Stimulated activated CD4-positive, alpha-beta T cell treated with anti-CD3 and anti-CD28 coated beads, Interleukin-4, amount 100 ng/mL, for 48 hours (primary cell): ENCODE measurements at regions not wholly inside any gene's neighbourhood (a gene's known extent, or its start where the extent isn't known, plus 50 kb on each side); places are given as distances from the start of the nearest gene placed in this dataset.
A peak's percentile ranks its signal among the peaks of the same experiment; 100 is the strongest.

Experiments
- DNase-seq, 2 donors: peaks; one replicate each; pipeline ENCODE4 v3.0.0-alpha.2; 2020; ENCODE audit warnings: low read depth in 2 of 2

- no peak for DNase-seq
Measured at GRCh38 chr1:98068016-98068415, 147.2 kb upstream of the DPYD start.

DNA sequence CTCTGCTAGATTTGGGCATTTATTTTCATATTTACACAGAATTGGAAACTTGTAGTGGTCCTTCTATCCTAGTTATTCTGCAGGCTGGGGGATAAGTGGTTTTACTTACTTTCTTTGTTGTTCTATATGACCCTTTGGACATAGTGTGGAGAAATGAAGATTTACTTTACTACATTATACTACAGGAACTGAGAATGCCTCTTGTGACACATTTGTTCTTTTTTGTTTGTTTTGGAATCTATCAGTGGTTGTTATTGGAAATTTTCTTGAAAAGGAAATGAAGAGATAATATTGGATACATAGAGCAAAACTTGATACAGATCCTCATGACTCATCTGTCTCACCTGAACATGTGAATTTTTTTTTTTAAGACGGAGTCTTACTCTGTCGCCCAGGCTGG is 146.1 kb upstream of the DPYD start:
- DNase-seq: no peak

DNA sequence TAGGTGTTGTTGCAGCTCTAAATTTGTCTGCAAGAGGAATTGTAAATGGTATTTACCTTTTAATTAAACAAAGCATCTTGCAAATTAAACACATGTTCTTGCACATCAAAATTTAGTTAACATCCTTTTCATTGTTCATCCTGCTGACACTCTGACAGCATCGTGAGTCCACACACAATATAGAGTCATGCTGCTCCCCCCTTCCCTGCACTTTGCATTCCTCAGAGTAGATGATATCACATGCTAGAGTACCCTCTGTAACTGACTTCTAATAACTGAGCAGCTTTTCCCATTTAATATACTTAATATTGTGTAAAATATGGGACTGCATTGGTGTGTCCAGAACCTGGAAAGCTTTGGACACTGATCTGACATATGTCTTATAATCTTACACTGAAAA is 138.8 kb upstream of the DPYD start:
- DNase-seq: no peak

DNA sequence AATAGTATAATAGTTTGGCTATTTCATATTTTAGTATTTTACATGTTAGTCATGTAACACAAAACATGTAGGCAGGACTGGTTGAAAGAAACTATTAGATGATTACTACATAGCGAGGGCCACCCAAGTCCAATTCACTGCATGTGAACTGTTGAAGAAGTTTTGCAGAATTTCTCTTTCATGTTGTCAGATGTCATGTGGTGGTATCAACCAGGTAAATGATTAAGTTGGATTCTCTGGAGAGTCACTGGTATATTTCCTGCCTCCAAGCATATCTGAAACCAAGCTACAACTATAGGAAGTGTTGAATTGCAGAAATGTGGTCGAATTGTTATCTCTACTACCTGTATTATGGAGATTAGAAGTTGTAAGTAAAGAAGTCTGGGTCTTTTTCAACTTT is 137.8 kb upstream of the DPYD start:
- DNase-seq: no peak

GRCh38 chr1:98057236-98057910 is 136.5 kb upstream of the DPYD start:
- no peak for DNase-seq

DNA sequence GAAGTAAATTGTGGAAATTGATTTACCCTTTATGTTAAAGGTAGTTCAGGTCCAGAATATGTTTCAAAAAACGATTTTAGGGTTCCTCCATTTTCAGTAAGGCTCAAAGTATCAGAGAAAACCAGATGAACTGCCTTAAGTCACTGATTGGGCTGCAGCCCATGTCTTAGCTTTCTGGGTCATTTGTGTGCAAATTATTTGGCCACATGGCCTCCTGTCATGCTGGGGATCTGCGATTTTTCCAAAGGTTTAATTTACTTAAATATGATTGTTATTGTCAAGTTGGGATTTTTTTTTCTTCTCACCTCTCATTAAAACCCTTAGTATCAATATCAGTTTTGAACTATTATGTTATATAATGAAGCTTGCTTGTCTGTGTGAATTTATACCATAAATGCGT is 135.9 kb upstream of the DPYD start:
- DNase-seq: no peak

- DNase-seq: no peak
Measured at GRCh38 chr1:98055457-98055856, 134.6 kb upstream of the DPYD start.

DNA sequence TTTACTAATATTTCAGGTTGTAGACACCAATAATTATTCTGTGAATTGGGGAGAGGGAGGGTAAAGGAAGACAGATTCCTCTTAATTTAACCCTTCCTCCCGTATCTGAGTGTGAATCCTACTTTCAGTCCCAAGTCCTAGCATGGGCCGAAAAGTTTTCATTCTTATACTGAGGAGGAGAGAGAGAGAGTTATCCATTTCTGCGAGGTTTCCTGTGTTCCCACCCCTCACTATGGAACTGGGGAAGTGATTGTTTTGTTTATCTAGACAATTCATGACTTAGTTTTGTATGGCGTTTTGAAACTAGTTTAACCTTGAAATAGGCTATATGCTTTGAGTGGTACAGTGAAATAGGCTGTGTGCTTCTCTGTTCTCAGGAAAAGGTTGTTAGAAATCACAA is 134.0 kb upstream of the DPYD start:
- DNase-seq: no peak

- no peak for DNase-seq
Measured at GRCh38 chr1:98054367-98054701, 133.5 kb upstream of the DPYD start.

- peak; percentile 46 to 47 for DNase-seq
Measured at GRCh38 chr1:98053471-98054366, 132.9 kb upstream of the DPYD start.

DNA sequence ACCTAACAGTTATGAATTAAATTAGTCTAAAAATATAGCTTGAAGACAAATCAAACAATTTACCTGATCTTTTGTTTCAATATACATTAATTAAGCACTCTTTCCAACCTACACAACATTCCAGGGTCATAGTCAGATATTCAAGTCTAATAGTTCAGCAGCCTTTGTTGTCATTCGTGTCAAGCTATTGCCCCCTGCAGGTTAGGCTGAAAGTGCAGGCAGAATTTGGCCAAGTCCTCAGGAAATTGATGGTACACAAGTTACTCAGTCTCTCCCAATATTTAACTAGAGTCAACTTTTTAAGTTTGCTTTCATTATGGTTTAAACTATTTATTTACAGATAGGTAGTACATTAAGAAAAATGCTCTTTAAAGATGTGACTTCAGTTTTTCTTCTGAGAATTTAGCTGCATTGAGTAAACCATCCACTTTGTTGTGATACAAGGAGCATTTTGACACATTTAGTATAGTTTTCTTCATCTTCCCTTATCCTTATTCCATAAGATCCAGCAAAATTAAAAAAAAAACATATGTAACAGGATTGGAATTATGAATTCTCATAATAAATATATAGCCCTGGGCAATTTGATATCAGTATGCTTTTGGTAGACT is 130.3 kb upstream of the DPYD start:
- peak; percentile 50 to 55 for DNase-seq

- no peak for DNase-seq
Measured at GRCh38 chr1:98049370-98050135, 128.7 kb upstream of the DPYD start.

- DNase-seq: no peak
Measured at GRCh38 chr1:98048751-98049325, 128.0 kb upstream of the DPYD start.

DNA sequence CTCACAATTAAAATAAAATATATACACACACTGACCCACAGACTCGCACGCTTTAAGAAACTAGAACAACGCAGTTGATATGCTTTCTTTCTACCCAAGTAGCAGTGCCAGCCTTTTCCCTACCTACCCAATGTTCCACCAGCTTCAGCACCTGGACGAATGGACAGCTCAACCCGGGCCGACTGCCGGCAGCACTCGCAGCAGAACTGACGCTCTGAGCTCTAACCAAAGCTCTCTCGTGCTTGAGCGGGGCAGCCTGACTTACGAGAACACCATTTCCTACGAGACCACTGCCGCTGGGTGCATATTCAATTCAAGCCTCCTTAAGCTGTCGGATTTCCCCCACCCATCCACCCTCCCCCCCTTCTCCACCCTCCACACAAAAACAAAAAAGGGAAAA is 127.4 kb upstream of the DPYD start:
- peak; percentile 65 to 67 for DNase-seq

GRCh38 chr1:98047171-98047570 is 126.3 kb upstream of the DPYD start:
- DNase-seq: no peak

DNA sequence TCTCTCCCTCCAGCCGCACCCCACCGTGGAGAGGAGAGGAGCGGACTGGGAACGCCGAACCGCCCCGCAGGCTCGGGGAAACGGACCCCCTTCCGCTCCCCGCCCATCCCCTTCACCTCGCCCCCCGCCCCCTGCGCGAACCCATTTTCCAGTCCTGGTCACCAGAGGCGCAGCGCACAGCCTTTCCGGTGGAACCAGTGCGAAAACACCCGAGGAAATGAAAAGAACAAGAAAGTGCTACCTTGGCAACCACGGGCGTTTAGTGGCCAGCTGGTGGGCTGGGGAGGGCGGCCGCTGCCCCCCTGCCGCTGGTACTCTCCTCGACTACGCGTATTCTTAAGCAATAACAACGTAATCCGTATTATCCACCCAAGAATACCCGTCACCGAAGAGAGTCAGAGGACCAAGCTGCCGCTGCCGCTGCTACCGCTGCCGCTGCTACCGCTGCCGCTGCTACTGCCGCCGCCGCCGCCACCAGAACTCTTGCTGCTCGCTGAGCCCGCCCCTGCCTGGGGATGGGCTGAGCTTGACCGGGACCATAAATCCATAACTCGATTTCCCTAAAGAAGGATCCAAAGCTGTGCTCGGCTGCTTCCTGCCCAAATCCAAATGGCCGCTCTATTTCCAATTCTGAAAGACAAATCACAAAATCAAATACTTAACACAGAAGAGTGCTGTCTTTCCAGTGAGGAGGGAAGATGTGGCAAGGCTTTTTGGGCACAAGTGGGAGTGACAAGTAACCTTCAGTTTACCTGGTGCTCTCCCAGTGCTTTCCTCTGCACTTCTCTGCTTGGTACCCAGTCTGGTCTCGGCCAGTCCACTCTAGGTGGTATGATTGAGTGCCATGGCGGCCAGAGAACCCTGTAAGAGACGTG is 125.2 kb upstream of the DPYD start:
- peak in 1 of 2 donors; percentile 9 for DNase-seq

DNA sequence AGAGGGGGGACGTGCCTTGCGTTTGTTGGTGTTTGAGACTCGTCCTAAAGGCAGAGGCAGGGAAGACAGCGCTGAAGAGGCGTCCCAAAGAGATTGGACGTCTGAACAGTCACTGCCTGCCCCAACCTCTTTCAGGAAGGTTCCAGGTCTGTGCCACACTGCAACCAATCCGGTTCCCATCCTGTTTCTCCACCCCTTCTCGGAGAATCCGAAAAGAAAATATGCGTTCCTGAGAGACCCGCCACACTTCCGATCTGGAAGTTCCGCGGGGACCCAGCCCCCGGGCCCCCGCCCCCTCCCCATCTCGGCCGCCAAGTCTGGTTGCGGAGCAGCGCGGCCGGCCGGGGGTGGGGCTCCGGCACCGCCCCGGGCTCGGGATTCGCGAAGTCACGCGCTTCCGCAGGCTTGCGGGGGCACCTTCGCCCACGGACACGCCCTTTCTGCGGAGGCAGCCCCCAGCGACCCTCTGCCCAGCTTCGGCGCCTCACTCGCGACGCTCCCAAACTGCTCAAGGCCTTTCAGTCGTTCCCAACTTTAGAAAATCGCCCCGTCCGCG is 124.5 kb upstream of the DPYD start:
- no peak for DNase-seq

DNA sequence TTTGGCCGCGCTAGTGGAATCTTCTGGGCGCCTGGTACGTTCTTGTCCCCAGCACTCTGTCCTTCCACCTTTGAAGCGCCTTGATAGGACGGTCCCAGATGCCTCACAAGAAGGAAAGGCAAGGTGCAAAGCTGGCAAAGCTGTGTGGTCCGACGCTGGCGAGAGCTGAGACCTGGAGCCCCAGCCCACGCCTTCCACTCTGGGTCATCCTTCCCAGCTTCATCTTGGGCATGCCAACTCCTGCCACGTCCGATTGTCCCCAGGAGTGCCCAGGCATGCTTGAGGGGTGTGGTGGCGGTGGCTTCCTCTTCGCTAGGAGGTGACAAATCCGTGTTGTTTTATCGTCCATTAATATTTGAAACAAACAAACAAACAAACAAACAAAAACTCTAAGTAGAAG is 123.9 kb upstream of the DPYD start:
- no peak for DNase-seq

GRCh38 chr1:98044071-98044697 is 123.3 kb upstream of the DPYD start:
- no peak for DNase-seq

- DNase-seq: no peak
Measured at GRCh38 chr1:98035602-98036002, 114.8 kb upstream of the DPYD start.
